Right lobe of liver (tissue), 4 donors: ENCODE measurements at regions not wholly inside any gene's neighbourhood (a gene's known extent, or its start where the extent isn't known, plus 50 kb on each side); places are given as distances from the start of the nearest gene placed in this dataset.

Experiments
- POLR2A ChIP-seq: fragments of 450-650 bp; IDR thresholded peaks from one replicate; pipeline ENCODE4 v1.6.1; 2017; ENCODE audit warnings: antibody characterized with exemption, mild to moderate bottlenecking
- TF ChIP-seq, protein P1 (sequence below), 4 donors: fragments of 200-600 bp in 3 of 4; fragments of 450-650 bp in 1 of 4; IDR thresholded peaks; one replicate each; pipeline versions ENCODE4 v1.5.1 to v1.8.0; 2016 to 2022; ENCODE audit warnings: antibody characterized with exemption in 4 of 4, mild to moderate bottlenecking in 2 of 4
- donor health status: DM: no; HTN: no; CAD: no.
- donor health status: DM: no; HTN: no; CAD: no.
- donor health status: DM: no; HTN: yes; CAD: no.

DNA sequence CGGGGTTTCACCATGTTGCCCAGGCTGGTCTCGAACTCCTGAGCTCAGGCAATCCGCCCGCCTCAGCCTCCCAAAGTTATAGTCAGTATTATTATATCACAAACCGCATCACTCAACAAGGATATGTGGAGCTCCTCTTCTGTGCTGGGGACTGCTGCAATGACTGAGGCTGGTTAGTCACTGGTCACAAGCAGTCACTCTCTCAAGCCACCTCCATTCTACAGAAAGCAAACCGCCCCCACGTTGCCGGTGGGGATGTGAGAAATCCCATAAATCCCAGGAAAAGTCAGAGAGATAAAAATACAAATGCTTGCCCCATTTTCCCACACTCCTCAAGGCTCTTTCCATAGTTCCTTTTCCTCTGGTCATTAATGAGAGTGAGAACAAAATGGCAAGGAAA is 155.7 kb downstream of the ADSS2 start:
- TF ChIP-seq, protein P1, sequence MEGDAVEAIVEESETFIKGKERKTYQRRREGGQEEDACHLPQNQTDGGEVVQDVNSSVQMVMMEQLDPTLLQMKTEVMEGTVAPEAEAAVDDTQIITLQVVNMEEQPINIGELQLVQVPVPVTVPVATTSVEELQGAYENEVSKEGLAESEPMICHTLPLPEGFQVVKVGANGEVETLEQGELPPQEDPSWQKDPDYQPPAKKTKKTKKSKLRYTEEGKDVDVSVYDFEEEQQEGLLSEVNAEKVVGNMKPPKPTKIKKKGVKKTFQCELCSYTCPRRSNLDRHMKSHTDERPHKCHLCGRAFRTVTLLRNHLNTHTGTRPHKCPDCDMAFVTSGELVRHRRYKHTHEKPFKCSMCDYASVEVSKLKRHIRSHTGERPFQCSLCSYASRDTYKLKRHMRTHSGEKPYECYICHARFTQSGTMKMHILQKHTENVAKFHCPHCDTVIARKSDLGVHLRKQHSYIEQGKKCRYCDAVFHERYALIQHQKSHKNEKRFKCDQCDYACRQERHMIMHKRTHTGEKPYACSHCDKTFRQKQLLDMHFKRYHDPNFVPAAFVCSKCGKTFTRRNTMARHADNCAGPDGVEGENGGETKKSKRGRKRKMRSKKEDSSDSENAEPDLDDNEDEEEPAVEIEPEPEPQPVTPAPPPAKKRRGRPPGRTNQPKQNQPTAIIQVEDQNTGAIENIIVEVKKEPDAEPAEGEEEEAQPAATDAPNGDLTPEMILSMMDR (IDR thresholded peaks at IDR 0.05), result no peak
- no peak for TF ChIP-seq POLR2A
